ENCODE measurements at regions not wholly inside any gene's neighbourhood (a gene's known extent, or its start where the extent isn't known, plus 50 kb on each side); places are given as distances from the start of the nearest gene placed in this dataset.
A peak's percentile ranks its signal among the peaks of the same experiment; 100 is the strongest.

- Histone ChIP-seq H4K20me1 (ENCODE audit: insufficient read depth, low read length, poor library complexity, severe bottlenecking) (no peaks in the 10 kb centered on the region), H3K4me3 (ENCODE audit: low read length, poor library complexity, severe bottlenecking) (no peak overlapping the region), H3K79me2 (ENCODE audit: insufficient read depth, low read length) (no peaks in the 10 kb centered on the region), H3K9me2 (replicated peaks; ENCODE audit: low read depth, low read length) (no peaks in the 10 kb centered on the region), H3K9ac (ENCODE audit: low read depth, low read length, poor library complexity, severe bottlenecking) (no peak overlapping the region), H3K27me3 (ENCODE audit: insufficient read depth, low read length, poor library complexity, severe bottlenecking) (no peaks in the 10 kb centered on the region), H3K4me2 (ENCODE audit: low read depth, low read length, poor library complexity, severe bottlenecking) (no peak overlapping the region), H3K36me3 (ENCODE audit: insufficient read depth, low read length) (no peaks in the 10 kb centered on the region), H2AFZ (ENCODE audit: low read length) (no peak overlapping the region), H3K4me1 (ENCODE audit: insufficient read depth, low read length, poor library complexity, severe bottlenecking) (no peaks in the 10 kb centered on the region), H3F3A (ENCODE audit: low read depth) (no peaks in the 10 kb centered on the region), H3K9me3 (ENCODE audit: insufficient read depth, low read depth, low read length) (no peaks in the 10 kb centered on the region)
- TF ChIP-seq, protein P1, sequence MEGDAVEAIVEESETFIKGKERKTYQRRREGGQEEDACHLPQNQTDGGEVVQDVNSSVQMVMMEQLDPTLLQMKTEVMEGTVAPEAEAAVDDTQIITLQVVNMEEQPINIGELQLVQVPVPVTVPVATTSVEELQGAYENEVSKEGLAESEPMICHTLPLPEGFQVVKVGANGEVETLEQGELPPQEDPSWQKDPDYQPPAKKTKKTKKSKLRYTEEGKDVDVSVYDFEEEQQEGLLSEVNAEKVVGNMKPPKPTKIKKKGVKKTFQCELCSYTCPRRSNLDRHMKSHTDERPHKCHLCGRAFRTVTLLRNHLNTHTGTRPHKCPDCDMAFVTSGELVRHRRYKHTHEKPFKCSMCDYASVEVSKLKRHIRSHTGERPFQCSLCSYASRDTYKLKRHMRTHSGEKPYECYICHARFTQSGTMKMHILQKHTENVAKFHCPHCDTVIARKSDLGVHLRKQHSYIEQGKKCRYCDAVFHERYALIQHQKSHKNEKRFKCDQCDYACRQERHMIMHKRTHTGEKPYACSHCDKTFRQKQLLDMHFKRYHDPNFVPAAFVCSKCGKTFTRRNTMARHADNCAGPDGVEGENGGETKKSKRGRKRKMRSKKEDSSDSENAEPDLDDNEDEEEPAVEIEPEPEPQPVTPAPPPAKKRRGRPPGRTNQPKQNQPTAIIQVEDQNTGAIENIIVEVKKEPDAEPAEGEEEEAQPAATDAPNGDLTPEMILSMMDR (conservative IDR thresholded peaks at IDR 0.05; ENCODE audit: low read length), result no peak
- TF ChIP-seq EZH2phosphoT487 (IDR thresholded peaks at IDR 0.05; ENCODE audit: borderline replicate concordance), result no peak
Measured at GRCh38 chr13:85603735-85604134, 195.5 kb downstream of the SLITRK6 start.

GRCh38 chr13:85601526-85601925, 197.7 kb downstream of the SLITRK6 start:
- no peaks in the 10 kb centered on the region for H4K20me1 ChIP-seq (ENCODE audit: insufficient read depth, low read length, poor library complexity, severe bottlenecking)
- no peaks in the 10 kb centered on the region for H3K79me2 ChIP-seq (ENCODE audit: insufficient read depth, low read length)
- no peaks in the 10 kb centered on the region for H3F3A ChIP-seq (ENCODE audit: low read depth)
- H3K27me3 ChIP-seq (ENCODE audit: insufficient read depth, low read length, poor library complexity, severe bottlenecking), result no peaks in the 10 kb centered on the region
- no peaks in the 10 kb centered on the region for H3K9me2 ChIP-seq (replicated peaks; ENCODE audit: low read depth, low read length)
- no peaks in the 10 kb centered on the region for H3K36me3 ChIP-seq (ENCODE audit: insufficient read depth, low read length)
- peaks cover 7% of the 10 kb centered on the region for H3K4me1 ChIP-seq (ENCODE audit: insufficient read depth, low read length, poor library complexity, severe bottlenecking)
- H2AFZ ChIP-seq (ENCODE audit: low read length), result no peak overlapping the region
- H3K4me3 ChIP-seq (ENCODE audit: low read length, poor library complexity, severe bottlenecking), result no peak overlapping the region
- no peak overlapping the region for H3K4me2 ChIP-seq (ENCODE audit: low read depth, low read length, poor library complexity, severe bottlenecking)
- H3K9ac ChIP-seq (ENCODE audit: low read depth, low read length, poor library complexity, severe bottlenecking), result no peak overlapping the region
- TF ChIP-seq, protein P1 (conservative IDR thresholded peaks at IDR 0.05; ENCODE audit: low read length), result no peak
- no peak for TF ChIP-seq EZH2phosphoT487 (IDR thresholded peaks at IDR 0.05; ENCODE audit: borderline replicate concordance)
- no peaks in the 10 kb centered on the region for H3K9me3 ChIP-seq (ENCODE audit: insufficient read depth, low read depth, low read length)

DNA sequence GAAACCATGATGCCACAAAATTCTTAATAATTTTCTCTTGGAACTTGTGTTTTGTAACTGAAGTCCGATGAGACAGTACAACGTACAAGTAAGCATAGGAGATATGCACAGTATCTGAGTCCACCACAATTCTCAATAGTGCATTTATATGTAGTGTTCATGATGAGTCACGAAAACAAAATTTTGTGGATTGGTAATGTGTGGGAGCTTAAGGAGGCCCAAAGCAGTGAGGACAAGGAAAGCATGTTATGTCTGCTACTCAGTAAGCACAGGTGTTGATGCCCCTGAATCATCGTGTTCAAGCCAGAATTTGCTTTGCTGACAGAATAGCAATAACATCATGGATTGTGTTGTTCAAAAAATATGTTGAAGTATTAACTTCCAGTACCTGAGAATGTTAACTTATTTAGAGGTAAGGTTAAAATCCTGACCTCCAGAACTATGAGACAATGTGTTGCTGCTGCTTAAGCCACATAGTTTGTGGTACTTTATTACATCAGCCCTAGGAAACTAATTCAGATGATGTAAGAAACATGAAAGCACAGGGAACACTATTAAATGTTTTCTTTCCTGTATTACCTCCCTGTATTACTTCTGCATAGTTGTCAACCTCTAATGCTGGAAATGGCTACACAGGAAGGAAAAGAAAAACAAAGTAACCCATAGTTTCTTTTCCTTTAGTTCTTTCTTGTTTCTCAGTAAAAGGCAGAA, 201.3 kb downstream of the SLITRK6 start:
- 0 out of 2 replicates have a peak overlapping the region, but pooled peaks have one; percentile 33 for H2AFZ ChIP-seq (ENCODE audit: low read length)
- no peak overlapping the region for H3K9ac ChIP-seq (ENCODE audit: low read depth, low read length, poor library complexity, severe bottlenecking)
- no peak for TF ChIP-seq EZH2phosphoT487 (IDR thresholded peaks at IDR 0.05; ENCODE audit: borderline replicate concordance)
- TF ChIP-seq, protein P1 (conservative IDR thresholded peaks at IDR 0.05; ENCODE audit: low read length), result no peak
- no peaks in the 10 kb centered on the region for H3F3A ChIP-seq (ENCODE audit: low read depth)
- no peak overlapping the region for H3K4me3 ChIP-seq (ENCODE audit: low read length, poor library complexity, severe bottlenecking)
- H3K36me3 ChIP-seq (ENCODE audit: insufficient read depth, low read length), result no peaks in the 10 kb centered on the region
- no peaks in the 10 kb centered on the region for H3K79me2 ChIP-seq (ENCODE audit: insufficient read depth, low read length)
- H3K27me3 ChIP-seq (ENCODE audit: insufficient read depth, low read length, poor library complexity, severe bottlenecking), result no peaks in the 10 kb centered on the region
- peaks cover 7% of the 10 kb centered on the region for H3K4me1 ChIP-seq (ENCODE audit: insufficient read depth, low read length, poor library complexity, severe bottlenecking)
- H3K4me2 ChIP-seq (ENCODE audit: low read depth, low read length, poor library complexity, severe bottlenecking), result no peak overlapping the region
- H3K9me3 ChIP-seq (ENCODE audit: insufficient read depth, low read depth, low read length), result no peaks in the 10 kb centered on the region
- no peaks in the 10 kb centered on the region for H4K20me1 ChIP-seq (ENCODE audit: insufficient read depth, low read length, poor library complexity, severe bottlenecking)
- no peaks in the 10 kb centered on the region for H3K9me2 ChIP-seq (replicated peaks; ENCODE audit: low read depth, low read length)
